Vagina (tissue), 2 donors: ENCODE measurements at regions not wholly inside any gene's neighbourhood (a gene's known extent, or its start where the extent isn't known, plus 50 kb on each side); places are given as distances from the start of the nearest gene placed in this dataset.

Experiments
- CTCF ChIP-seq, 3 experiments: fragments of 450-650 bp in 2 of 3; fragments of 200-600 bp in 1 of 3; sonication (generic) in 1 of 3; IDR thresholded peaks; one replicate each; pipeline ENCODE4 v1.5.1; 2017 to 2019; ENCODE audit warnings: antibody characterized with exemption in 3 of 3, mild to moderate bottlenecking in 2 of 3, moderate library complexity in 2 of 3
- POLR2A ChIP-seq, 2 donors: fragments of 450-650 bp; IDR thresholded peaks; one replicate each; pipeline ENCODE4 v1.6.1; 2017; ENCODE audit warnings: antibody characterized with exemption in 2 of 2, mild to moderate bottlenecking in 2 of 2, moderate library complexity in 2 of 2

- TF ChIP-seq POLR2A (IDR thresholded peaks at IDR 0.05) (no peak), CTCF (IDR thresholded peaks at IDR 0.05) (no peak)
Observed at GRCh38 chr5:44603496-44604272, 205.1 kb upstream of the MRPS30 start.
